IPS DF 19.7 (cell line): ENCODE measurements at regions not wholly inside any gene's neighbourhood (a gene's known extent, or its start where the extent isn't known, plus 50 kb on each side); places are given as distances from the start of the nearest gene placed in this dataset.
"Not testable (repeated sequence)": the region's sequence is repeated elsewhere in the genome, so short reads cannot be mapped to it uniquely, and the experiment has no call there.

ENCODE experiments used
- DNase-seq: peaks from one replicate; pipeline ENCODE4 v3.0.0-alpha.2; 2013; ENCODE audit warnings: low read depth, low spot score

DNA sequence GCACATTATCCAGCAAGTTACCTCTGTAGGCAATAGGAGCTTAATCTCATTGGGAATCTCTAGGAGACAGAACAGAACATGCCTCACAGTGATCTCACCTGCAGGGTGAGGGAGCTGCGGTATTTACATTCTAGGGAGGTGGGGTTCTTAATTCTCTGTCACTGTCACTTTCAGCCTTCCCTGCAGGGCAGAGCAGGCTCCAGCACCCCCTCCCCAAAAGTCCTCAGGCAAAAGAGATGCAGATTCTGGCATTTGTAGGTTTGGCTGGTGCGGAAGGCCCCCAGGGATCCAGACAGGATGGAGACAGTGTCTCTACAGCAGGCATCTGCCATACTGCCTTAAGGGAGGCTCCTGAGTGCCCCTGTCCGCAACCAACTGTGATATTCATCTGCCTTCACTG is 166.4 kb upstream of the ATP6AP2 start:
- no peak for DNase-seq

DNA sequence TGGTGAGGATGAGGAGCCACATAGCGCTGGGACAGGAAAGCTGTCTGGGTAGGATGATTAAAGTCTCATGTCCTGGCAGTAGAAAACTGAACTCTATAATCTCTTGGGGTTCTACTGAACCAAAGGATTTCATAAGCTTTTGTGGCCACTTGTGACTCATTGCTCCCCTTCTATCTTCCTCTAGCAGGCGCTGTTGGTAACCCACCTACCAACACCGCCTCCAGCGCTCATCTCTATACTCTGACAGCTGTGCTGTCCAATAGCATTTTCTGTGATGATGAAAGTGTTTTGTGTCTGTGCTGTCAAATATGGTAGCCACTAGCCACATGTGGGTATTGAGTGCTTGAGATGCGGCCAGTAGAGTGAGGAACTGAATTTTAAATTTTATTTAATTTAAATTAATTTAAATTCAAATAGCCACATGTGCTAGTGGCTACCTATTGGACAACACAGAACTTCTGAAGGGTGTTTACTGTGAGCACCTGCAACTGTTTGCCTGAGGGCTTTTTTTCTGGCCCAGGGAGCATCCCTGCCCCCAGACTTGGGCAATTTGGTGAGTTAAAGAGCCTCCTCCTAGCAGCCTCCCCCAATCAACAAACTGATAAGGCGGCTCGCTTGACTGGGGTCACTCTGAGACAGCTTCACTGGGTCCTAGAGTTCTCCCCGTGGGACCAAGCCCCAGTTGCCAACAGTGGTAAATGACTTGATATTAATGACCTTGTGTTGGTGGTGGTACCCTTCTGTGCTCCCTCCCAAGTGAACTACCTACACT is 169.2 kb upstream of the ATP6AP2 start:
- DNase-seq: no peak

DNA sequence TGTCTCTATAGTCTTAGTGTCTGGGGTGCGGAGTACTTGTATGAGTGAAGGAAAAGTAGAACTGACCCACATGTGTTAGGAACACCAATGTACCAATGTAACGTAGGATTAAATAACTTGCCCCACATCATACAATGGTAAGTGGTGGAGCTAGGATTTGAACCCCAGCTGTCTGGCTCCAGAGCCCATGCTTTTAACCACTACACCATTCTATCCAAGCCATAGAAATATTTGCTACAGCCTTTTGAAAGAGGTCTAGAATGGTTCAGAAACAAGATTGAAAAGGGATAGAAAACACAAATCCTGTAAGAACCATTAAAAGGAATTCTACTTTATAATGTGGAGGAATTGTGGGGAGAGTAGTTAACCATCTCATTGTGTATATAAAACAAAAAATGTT is 169.9 kb upstream of the ATP6AP2 start:
- no peak for DNase-seq

GRCh38 chrX:40406330-40406859 is 174.4 kb upstream of the ATP6AP2 start:
- no peak for DNase-seq

GRCh38 chrX:40405399-40405798 is 175.4 kb upstream of the ATP6AP2 start:
- no peak for DNase-seq

DNA sequence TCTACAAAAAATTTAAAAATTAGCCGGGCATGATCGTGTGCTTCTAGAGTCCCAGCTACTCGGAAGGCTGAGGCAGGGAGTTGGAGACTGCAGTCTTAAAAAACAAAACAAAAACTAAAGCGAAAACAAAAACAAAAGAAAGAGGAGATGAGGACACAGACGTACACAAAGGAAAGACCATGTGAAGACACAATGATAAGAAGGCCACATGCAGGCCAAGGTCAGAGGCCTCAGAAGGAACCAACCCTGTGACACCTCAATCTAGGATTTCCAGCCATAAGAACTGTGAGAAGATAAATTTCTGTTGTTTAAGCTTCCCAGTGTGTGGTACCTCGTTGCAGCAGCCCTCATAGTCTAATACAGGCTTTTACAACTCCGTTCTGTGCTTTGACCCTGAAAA is 177.0 kb upstream of the ATP6AP2 start:
- no peak for DNase-seq

GRCh38 chrX:40402831-40403533 is 177.8 kb upstream of the ATP6AP2 start:
- DNase-seq: no peak

DNA sequence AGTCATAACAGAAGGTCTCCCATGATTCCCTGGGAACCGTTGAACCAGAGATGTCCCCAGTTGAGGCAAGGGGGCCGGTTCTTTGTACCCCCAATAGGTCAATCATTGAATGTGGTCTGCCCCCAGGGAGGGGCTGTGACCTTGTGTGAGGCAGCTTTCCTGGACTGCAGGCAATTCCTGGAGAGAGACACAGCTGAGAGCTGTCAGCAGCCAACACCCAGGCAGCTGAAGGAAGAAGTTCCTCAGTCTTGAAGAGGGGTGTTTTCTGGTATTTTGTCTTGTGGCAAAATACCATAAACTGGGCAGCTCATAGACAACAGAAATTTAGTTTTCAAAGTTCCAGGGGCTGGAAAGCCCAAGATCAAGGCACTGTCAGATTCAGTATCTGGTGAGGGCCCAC is 185.7 kb upstream of the ATP6AP2 start:
- DNase-seq: no peak

- no peak for DNase-seq
Measured at GRCh38 chrX:40394302-40394701, 186.5 kb upstream of the ATP6AP2 start.

DNA sequence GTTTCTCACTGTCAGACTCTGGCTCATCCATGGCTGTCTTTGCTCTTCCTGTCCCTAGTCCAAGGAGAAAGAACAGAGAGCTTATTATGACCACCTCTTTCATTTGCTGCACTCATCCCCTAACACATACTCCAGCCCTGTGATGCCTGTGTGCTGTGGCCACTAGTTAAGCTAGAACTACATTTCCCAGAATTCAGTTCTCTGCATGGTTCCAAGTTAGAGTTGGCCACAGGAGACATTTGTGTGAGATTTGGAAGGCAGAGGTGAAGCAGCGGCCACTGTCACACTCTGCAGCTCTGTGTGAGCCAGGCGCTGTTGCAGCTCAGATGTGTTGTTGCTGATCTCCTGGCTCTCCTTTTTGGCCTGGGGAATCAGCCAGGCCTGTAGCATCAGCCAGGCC is 188.2 kb upstream of the ATP6AP2 start:
- no peak for DNase-seq

- no peak for DNase-seq
Measured at GRCh38 chrX:40391662-40392061, 189.1 kb upstream of the ATP6AP2 start.

DNA sequence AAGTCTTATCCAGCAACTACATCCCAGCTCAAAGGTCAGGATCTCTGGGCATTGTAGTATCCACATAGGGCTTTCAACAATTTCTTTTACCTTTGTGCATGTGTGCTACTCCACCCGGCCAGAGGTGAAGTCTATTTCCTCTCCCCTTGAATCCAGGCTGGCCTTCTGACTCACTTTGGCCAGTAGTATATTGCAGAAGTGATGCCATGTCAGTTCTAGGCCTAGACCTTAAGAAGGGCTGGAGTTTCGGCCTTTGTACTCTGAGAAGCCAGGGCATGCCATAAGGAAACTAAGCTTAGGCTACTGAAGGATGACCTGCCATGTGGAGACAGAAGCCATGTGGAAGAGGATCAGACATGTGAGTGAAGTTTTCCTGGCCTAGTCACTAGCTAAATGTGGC is 191.2 kb upstream of the ATP6AP2 start:
- DNase-seq: no peak

GRCh38 chrX:40388441-40388840 is 192.3 kb upstream of the ATP6AP2 start:
- DNase-seq: no peak

GRCh38 chrX:40387869-40388268 is 192.9 kb upstream of the ATP6AP2 start:
- not testable (repeated sequence) for DNase-seq

DNA sequence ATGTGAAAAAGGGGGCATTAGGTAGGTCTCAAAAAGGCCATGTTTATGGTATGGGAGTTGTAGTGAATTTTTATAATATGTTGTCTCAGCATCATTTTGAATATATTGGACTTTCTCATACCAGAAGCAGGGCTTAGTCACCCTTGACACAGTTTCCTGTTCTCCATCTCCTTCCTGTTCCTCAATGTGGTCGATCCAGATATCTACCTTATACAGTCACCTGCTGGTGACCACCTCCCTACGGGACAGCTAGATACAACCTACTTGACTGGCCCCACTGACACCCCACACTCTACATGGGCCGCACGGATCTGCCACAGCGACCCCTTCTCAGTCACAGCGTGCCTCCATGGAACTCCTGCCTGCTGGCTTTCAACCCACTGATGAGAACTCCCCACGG is 193.5 kb upstream of the ATP6AP2 start:
- not testable (repeated sequence) for DNase-seq

DNA sequence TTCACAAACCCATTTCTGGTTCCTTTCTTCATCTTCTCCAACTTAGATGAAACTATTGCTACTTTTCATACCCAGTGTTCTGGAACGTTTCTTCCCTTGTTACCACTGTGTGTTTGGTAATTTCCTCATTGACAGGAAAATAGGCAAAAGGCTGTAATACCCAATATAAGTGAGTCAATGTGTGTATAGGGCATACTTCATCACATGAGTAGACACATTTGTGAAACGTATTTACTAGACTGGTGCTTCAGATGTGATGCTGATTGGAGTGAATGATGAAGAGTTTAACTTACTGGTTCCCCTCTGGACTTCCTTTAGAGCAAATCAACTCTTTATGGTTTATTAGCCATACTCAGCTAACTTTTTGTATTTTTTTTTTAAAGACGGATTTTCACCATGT is 195.1 kb upstream of the ATP6AP2 start:
- no peak for DNase-seq

- DNase-seq: no peak
Measured at GRCh38 chrX:40385256-40385655, 195.5 kb upstream of the ATP6AP2 start.

GRCh38 chrX:40383969-40384368 is 196.8 kb upstream of the ATP6AP2 start:
- no peak for DNase-seq

DNA sequence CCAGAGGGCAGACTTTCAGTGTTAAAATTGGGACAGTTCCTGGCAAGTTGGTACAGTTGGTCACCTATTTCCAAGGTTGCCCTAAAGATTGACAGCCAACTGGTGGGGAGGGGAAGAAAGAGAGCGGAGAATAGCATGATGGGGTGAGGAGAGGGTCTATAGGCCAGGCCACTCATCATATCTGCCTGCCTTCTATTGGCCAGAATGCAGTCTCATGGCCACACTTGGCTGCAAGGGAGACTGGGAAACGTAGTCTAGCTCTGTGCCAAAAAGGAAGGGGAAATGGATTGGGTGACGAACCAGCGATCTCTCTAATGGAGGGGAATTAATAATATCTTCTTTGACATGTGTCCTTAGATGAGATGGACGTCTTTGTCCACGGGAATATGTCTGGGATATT is 197.4 kb upstream of the ATP6AP2 start:
- DNase-seq: no peak

DNA sequence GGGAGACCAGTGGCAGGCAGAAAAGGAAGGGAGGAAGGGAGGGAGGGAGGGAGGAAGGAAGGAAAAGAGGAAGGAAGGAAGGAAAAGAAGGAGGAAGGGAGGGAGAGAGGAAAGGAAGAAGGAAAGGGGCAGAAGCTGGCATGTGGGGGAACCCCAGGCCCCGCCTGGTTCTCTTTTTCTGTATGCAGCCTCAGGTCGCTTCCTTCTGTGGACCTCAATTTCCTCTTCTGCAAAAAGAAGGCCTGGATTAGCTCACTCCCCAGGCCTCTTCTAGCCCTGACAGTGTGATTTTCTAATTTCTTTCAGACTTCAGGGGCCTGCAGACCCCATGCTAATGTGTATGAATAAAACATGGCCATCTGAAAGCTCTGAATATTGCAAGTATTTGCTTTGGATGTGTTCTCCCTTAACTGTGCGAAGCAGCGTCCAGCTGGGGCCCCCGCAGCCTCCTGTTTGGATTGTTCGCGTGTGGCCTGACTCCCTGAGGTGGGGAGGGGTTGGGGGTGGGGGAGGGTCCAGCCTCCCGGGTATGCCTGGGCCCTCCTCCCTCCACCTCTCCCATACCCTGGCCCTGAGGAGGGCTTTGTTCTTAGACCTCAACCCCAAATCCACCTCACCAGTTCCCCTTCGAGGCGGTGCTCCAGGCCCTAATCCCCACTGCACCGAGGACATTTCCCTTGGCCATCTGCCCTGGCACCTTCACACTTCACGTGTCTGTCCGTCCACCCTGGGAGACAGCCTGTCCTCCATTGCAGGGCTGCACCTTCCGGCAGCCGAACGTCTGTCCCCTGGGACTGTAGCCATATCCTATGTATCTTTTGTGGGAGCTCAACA is 199.9 kb upstream of the ATP6AP2 start:
- DNase-seq: no peak

DNA sequence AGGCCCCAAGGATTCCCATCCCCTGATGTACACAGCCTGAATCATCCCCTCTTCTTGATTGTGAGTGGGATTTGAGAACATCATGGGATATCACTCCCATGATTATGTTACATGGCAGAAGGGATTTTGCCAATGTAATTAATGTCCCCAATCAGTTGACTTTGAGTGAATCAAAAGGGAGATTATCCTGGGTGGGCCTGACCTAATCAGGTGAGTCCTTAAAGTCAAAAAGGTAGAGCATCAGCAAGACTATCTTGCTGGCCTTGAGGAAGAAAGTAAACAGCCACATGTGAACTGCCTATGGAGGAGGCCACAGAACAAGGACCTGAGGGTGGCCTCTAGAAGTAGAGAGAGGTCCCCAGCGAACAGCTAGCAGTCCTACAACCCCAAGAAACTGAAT is 203.1 kb upstream of the ATP6AP2 start:
- DNase-seq: no peak

- DNase-seq: no peak
Measured at GRCh38 chrX:40374486-40374885, 206.3 kb upstream of the ATP6AP2 start.
